ENCODE measurements at regions not wholly inside any gene's neighbourhood (a gene's known extent, or its start where the extent isn't known, plus 50 kb on each side); places are given as distances from the start of the nearest gene placed in this dataset.

DNA sequence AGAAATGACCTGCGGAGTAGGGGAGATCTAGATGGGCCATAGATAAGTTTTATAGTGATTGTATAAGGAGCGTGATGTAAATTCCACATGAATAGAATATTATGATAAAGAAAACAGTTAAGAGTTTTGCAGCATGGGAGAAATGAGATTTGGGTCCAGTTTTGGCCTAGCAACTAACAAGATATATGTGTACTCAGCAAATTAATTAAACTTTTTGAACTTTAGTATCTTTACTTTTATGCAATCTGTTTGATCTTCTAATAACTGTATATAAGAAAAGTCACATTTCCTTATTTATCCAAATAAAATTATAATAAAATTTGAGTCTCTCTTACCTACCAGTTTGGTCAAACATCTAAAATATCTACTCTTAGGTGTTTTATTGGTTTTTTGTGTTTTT, 1011.8 kb upstream of the NCAM2 start:
- Histone ChIP-seq H2AFZ (ENCODE audit: low read depth, low read length) (no peak overlapping the region), H3K4me1 (ENCODE audit: control insufficient read depth, extremely low read depth, insufficient read depth, low read length) (no peaks in the 10 kb centered on the region), H3K9me3 (replicated peaks; ENCODE audit: control insufficient read depth, insufficient read depth, low read length) (no peaks in the 10 kb centered on the region), H3K9ac (replicated peaks; ENCODE audit: extremely low read depth, insufficient read depth, low read length) (no peak overlapping the region), H3K4me2 (ENCODE audit: insufficient read depth, low read length) (no peak overlapping the region), H3K79me2 (ENCODE audit: control insufficient read depth, insufficient read depth, low read length) (no peaks in the 10 kb centered on the region), H3K27ac (ENCODE audit: insufficient read depth, low read depth, low read length) (no peak overlapping the region), H3K4me3 (replicated peaks in 1 of 3; ENCODE audit: insufficient read depth in 1 of 3, low read depth in 1 of 3, low read length in 3 of 3) (no peak overlapping the region), H3K27me3 (ENCODE audit: control insufficient read depth in 2 of 2, insufficient read depth in 2 of 2, low read length in 2 of 2) (no peaks in the 10 kb centered on the region), H3K9me1 (replicated peaks; ENCODE audit: control insufficient read depth, extremely low read depth, insufficient read depth, low read length) (no peaks in the 10 kb centered on the region), H4K20me1 (replicated peaks; ENCODE audit: control insufficient read depth, extremely low read depth, insufficient read depth, low read length) (no peaks in the 10 kb centered on the region), H3K36me3 (ENCODE audit: control insufficient read depth in 2 of 2, extremely low read depth in 1 of 2, insufficient read depth in 2 of 2, low read length in 2 of 2) (no peaks in the 10 kb centered on the region)
- ChIA-PET CTCF (no interaction called here), POLR2A (no interaction called here)
- intact Hi-C loops (cut with micrococcal nuclease) (no loop called here), dilution Hi-C loops (cut with MboI; ENCODE audit: extremely low pct_ligation_motif_present, low sequenced_read_pairs) (no loop called here)
- DNase-seq (ENCODE audit: low read depth, low spot score): no peak
- FAIRE-seq: no peak
- BruUV-seq (replicated peaks): no TSS peak
- no peak for TF ChIP-seq JUN (IDR thresholded peaks at IDR 0.05; ENCODE audit: borderline replicate concordance, insufficient read depth, insufficient read length, low read depth)
- no peak for TF ChIP-seq POLR2A (IDR thresholded peaks at IDR 0.05; ENCODE audit: low read depth, low read length)
- TF ChIP-seq, protein P1, sequence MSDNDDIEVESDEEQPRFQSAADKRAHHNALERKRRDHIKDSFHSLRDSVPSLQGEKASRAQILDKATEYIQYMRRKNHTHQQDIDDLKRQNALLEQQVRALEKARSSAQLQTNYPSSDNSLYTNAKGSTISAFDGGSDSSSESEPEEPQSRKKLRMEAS (IDR thresholded peaks at IDR 0.05; ENCODE audit: insufficient read depth, insufficient read length): no peak
- TF ChIP-seq, protein P2, sequence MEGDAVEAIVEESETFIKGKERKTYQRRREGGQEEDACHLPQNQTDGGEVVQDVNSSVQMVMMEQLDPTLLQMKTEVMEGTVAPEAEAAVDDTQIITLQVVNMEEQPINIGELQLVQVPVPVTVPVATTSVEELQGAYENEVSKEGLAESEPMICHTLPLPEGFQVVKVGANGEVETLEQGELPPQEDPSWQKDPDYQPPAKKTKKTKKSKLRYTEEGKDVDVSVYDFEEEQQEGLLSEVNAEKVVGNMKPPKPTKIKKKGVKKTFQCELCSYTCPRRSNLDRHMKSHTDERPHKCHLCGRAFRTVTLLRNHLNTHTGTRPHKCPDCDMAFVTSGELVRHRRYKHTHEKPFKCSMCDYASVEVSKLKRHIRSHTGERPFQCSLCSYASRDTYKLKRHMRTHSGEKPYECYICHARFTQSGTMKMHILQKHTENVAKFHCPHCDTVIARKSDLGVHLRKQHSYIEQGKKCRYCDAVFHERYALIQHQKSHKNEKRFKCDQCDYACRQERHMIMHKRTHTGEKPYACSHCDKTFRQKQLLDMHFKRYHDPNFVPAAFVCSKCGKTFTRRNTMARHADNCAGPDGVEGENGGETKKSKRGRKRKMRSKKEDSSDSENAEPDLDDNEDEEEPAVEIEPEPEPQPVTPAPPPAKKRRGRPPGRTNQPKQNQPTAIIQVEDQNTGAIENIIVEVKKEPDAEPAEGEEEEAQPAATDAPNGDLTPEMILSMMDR (IDR thresholded peaks at IDR 0.05; ENCODE audit: extremely low read depth in 1 of 2, insufficient read depth in 1 of 2, low read depth in 1 of 2, low read length in 2 of 2): no peak
- no peak for TF ChIP-seq EZH2 (IDR thresholded peaks at IDR 0.05; ENCODE audit: borderline replicate concordance, low read depth, low read length, severe bottlenecking)
- no peak for TF ChIP-seq FOS (IDR thresholded peaks at IDR 0.05; ENCODE audit: borderline replicate concordance, insufficient read depth, low read length)
- no peak for TF ChIP-seq GATA2 (IDR thresholded peaks at IDR 0.05; ENCODE audit: insufficient read depth, insufficient read length, low read depth, low read length)
- TF ChIP-seq MYC (IDR thresholded peaks at IDR 0.05; ENCODE audit: low read depth, low read length): no peak

Measured in endothelial cell of umbilical vein (primary cell).